Liver (tissue), 8 donors: ENCODE measurements at regions not wholly inside any gene's neighbourhood (a gene's known extent, or its start where the extent isn't known, plus 50 kb on each side); places are given as distances from the start of the nearest gene placed in this dataset.

Experiments used
- DNase-seq: peaks from one replicate; pipeline ENCODE4 v3.0.0-alpha.2; 2017; ENCODE audit warnings: low spot score
- H3K27ac ChIP-seq, 2 donors: one replicate each; pipeline ENCODE4 v1.7.0; 2013; ENCODE audit warnings: inconsistent platforms in 2 of 2, low read length in 2 of 2, control low read depth in 1 of 2, low read depth in 1 of 2, mild to moderate bottlenecking in 1 of 2
- H3K27me3 ChIP-seq, 4 donors: one replicate each; pipeline versions ENCODE4 v1.6.1 to v1.7.0; 2013; ENCODE audit warnings: low read length in 3 of 4, inconsistent platforms in 1 of 4, mild to moderate bottlenecking in 1 of 4, moderate library complexity in 1 of 4; ENCODE audit not compliant: control insufficient read depth in 4 of 4, insufficient read depth in 4 of 4
- H3K36me3 ChIP-seq, 4 donors: one replicate each; pipeline versions ENCODE4 v1.6.1 to v1.7.0; 2013; ENCODE audit warnings: low read length in 3 of 4, mild to moderate bottlenecking in 3 of 4, low read depth in 1 of 4, moderate library complexity in 1 of 4; ENCODE audit not compliant: control insufficient read depth in 4 of 4, insufficient read depth in 3 of 4
- H3K4me1 ChIP-seq, 4 donors: one replicate each; pipeline versions ENCODE4 v1.6.1 to v1.7.0; 2013; ENCODE audit warnings: low read length in 3 of 4, mild to moderate bottlenecking in 3 of 4, moderate library complexity in 1 of 4; ENCODE audit not compliant: control insufficient read depth in 4 of 4, insufficient read depth in 4 of 4
- H3K4me3 ChIP-seq, 3 donors: one replicate each; pipeline versions ENCODE4 v1.6.1 to v1.7.0; 2013; ENCODE audit warnings: low read length in 3 of 3, control low read depth in 1 of 3, low read depth in 1 of 3, mild to moderate bottlenecking in 1 of 3
- H3K9ac ChIP-seq, 2 donors: one replicate each; pipeline ENCODE4 v1.7.0; 2013; ENCODE audit warnings: low read length in 2 of 2, mild to moderate bottlenecking in 2 of 2, moderate library complexity in 2 of 2, control low read depth in 1 of 2, low read depth in 1 of 2
- H3K9me3 ChIP-seq, 4 donors: one replicate each; pipeline versions ENCODE4 v1.6.1 to v1.7.0; 2013; ENCODE audit warnings: low read length in 3 of 4; ENCODE audit not compliant: control insufficient read depth in 4 of 4
- EGR1 ChIP-seq, 2 donors: IDR thresholded peaks; 2 replicates each; pipeline ENCODE4 v1.6.1; 2016 to 2018; ENCODE audit warnings: antibody characterized with exemption in 2 of 2, low read depth in 2 of 2
- FOXA1 ChIP-seq: IDR thresholded peaks from 2 replicates; pipeline ENCODE4 v1.6.1; 2016; ENCODE audit warnings: antibody characterized with exemption
- FOXA2 ChIP-seq: IDR thresholded peaks from 2 replicates; pipeline ENCODE4 v1.6.1; 2016; ENCODE audit warnings: antibody characterized with exemption
- GABPA ChIP-seq, 2 donors: IDR thresholded peaks in 1 of 2; conservative IDR thresholded peaks in 1 of 2; 2 replicates each; pipeline ENCODE4 v1.6.1; 2016; ENCODE audit warnings: antibody characterized with exemption in 2 of 2, mild to moderate bottlenecking in 1 of 2, moderate library complexity in 1 of 2
- HNF4A ChIP-seq, 2 donors: conservative IDR thresholded peaks; 2 replicates each; pipeline ENCODE4 v1.6.1; 2016; ENCODE audit warnings: antibody characterized with exemption in 2 of 2, mild to moderate bottlenecking in 2 of 2
- JUND ChIP-seq, 2 donors: IDR thresholded peaks; 2 replicates each; pipeline ENCODE4 v1.6.1; 2016; ENCODE audit warnings: antibody characterized with exemption in 2 of 2
- MAX ChIP-seq: IDR thresholded peaks from 2 replicates; pipeline ENCODE4 v1.6.1; 2016; ENCODE audit warnings: antibody characterized with exemption
- NR2F2 ChIP-seq: IDR thresholded peaks from 2 replicates; pipeline ENCODE4 v1.6.1; 2016; ENCODE audit warnings: antibody characterized with exemption
- RAD21 ChIP-seq, 2 donors: IDR thresholded peaks; 2 replicates each; pipeline ENCODE4 v1.6.1; 2016; ENCODE audit warnings: antibody characterized with exemption in 2 of 2, mild to moderate bottlenecking in 2 of 2
- RXRA ChIP-seq, 2 donors: IDR thresholded peaks; 2 replicates each; pipeline ENCODE4 v1.6.1; 2017 to 2018; ENCODE audit warnings: antibody characterized with exemption in 2 of 2, mild to moderate bottlenecking in 1 of 2
- SP1 ChIP-seq: IDR thresholded peaks from 2 replicates; pipeline ENCODE4 v1.6.1; 2018; ENCODE audit warnings: antibody characterized with exemption, mild to moderate bottlenecking
- YY1 ChIP-seq: IDR thresholded peaks from 2 replicates; pipeline ENCODE4 v1.6.1; 2016; ENCODE audit warnings: antibody characterized with exemption, mild to moderate bottlenecking
- ZBTB33 ChIP-seq: IDR thresholded peaks from 2 replicates; pipeline ENCODE4 v1.6.1; 2016; ENCODE audit warnings: antibody characterized with exemption
- WGBS: extraction: QIAGEN DNeasy Blood & Tissue Kit; methylation state at CpG from one replicate; pipeline ENCODE4 v1.1.7; 2013; 5-methylcytosine and 5-hydroxymethylcytosine counted together
- TF ChIP-seq, protein P1 (sequence below): fragments of 150-350 bp; IDR thresholded peaks from 2 replicates; pipeline ENCODE4 v1.5.1; 2017; ENCODE audit warnings: improper control_type of control experiment, low read depth, low read length; ENCODE audit not compliant: missing input control
- TF ChIP-seq, protein P2 (sequence below): IDR thresholded peaks from 2 replicates; pipeline ENCODE4 v1.6.1; 2016; ENCODE audit warnings: antibody characterized with exemption, mild to moderate bottlenecking
- TF ChIP-seq, protein P3 (sequence below): IDR thresholded peaks from 2 replicates; pipeline ENCODE4 v1.6.1; 2016; ENCODE audit warnings: antibody characterized with exemption
- donor health status: healthy.
- donor health status: healthy.
- donor health status: healthy.
- donor health status: healthy.
- donor health status: healthy.

- DNase-seq = no peak
- Histone ChIP-seq H3K9me3 (no peaks in the 10 kb centered on the region), H3K36me3 (no peaks in the 10 kb centered on the region), H3K4me3 (no peak overlapping the region), H3K27me3 (peaks cover 0 to 13% (median 5%) of the 10 kb centered on the region in 4 donors), H3K9ac (no peak overlapping the region), H3K27ac (no peak overlapping the region), H3K4me1 (peaks cover 0 to 5% (median 0%) of the 10 kb centered on the region in 4 donors)
- TF ChIP-seq, protein P1, sequence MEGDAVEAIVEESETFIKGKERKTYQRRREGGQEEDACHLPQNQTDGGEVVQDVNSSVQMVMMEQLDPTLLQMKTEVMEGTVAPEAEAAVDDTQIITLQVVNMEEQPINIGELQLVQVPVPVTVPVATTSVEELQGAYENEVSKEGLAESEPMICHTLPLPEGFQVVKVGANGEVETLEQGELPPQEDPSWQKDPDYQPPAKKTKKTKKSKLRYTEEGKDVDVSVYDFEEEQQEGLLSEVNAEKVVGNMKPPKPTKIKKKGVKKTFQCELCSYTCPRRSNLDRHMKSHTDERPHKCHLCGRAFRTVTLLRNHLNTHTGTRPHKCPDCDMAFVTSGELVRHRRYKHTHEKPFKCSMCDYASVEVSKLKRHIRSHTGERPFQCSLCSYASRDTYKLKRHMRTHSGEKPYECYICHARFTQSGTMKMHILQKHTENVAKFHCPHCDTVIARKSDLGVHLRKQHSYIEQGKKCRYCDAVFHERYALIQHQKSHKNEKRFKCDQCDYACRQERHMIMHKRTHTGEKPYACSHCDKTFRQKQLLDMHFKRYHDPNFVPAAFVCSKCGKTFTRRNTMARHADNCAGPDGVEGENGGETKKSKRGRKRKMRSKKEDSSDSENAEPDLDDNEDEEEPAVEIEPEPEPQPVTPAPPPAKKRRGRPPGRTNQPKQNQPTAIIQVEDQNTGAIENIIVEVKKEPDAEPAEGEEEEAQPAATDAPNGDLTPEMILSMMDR = no peak
- no peak for TF ChIP-seq FOXA2
- TF ChIP-seq JUND (IDR thresholded peaks at IDR 0.05) = no peak
- TF ChIP-seq, protein P2, sequence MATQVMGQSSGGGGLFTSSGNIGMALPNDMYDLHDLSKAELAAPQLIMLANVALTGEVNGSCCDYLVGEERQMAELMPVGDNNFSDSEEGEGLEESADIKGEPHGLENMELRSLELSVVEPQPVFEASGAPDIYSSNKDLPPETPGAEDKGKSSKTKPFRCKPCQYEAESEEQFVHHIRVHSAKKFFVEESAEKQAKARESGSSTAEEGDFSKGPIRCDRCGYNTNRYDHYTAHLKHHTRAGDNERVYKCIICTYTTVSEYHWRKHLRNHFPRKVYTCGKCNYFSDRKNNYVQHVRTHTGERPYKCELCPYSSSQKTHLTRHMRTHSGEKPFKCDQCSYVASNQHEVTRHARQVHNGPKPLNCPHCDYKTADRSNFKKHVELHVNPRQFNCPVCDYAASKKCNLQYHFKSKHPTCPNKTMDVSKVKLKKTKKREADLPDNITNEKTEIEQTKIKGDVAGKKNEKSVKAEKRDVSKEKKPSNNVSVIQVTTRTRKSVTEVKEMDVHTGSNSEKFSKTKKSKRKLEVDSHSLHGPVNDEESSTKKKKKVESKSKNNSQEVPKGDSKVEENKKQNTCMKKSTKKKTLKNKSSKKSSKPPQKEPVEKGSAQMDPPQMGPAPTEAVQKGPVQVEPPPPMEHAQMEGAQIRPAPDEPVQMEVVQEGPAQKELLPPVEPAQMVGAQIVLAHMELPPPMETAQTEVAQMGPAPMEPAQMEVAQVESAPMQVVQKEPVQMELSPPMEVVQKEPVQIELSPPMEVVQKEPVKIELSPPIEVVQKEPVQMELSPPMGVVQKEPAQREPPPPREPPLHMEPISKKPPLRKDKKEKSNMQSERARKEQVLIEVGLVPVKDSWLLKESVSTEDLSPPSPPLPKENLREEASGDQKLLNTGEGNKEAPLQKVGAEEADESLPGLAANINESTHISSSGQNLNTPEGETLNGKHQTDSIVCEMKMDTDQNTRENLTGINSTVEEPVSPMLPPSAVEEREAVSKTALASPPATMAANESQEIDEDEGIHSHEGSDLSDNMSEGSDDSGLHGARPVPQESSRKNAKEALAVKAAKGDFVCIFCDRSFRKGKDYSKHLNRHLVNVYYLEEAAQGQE = no peak
- TF ChIP-seq ZBTB33 = no peak
- no peak for TF ChIP-seq GABPA (IDR thresholded peaks at IDR 0.05 in 1 of 2, conservative IDR thresholded peaks at IDR 0.05 in 1 of 2)
- no peak for TF ChIP-seq RXRA (IDR thresholded peaks at IDR 0.05)
- TF ChIP-seq SP1 = no peak
- no peak for TF ChIP-seq MAX
- no peak for TF ChIP-seq NR2F2
- no peak for TF ChIP-seq YY1
- no peak for TF ChIP-seq FOXA1
- TF ChIP-seq, protein P3, sequence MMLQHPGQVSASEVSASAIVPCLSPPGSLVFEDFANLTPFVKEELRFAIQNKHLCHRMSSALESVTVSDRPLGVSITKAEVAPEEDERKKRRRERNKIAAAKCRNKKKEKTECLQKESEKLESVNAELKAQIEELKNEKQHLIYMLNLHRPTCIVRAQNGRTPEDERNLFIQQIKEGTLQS = no peak
- TF ChIP-seq RAD21 (IDR thresholded peaks at IDR 0.05) = no peak
- no peak for TF ChIP-seq HNF4A (conservative IDR thresholded peaks at IDR 0.05)
- no peak for TF ChIP-seq EGR1 (IDR thresholded peaks at IDR 0.05; ENCODE audit: low read depth in 2 of 2)
- WGBS = 56% methylated on average over 9 of the region's 9 CpGs
Observed at GRCh38 chr10:123581656-123582055, 84.5 kb upstream of the GPR26 start.
